Common myeloid progenitor, CD34-positive (primary cell): ENCODE measurements at regions not wholly inside any gene's neighbourhood (a gene's known extent, or its start where the extent isn't known, plus 50 kb on each side); places are given as distances from the start of the nearest gene placed in this dataset.

Experiments
- CTCF ChIA-PET: fragments of 350-600 bp; sonication (Branson Sonifier 250); formaldehyde crosslinking; loops from one replicate; lab custom pipeline; 2021; ENCODE audit warnings: antibody characterized with exemption; lab: Charles Lee
- POLR2A ChIA-PET: fragments of 350-600 bp; sonication (Branson Sonifier 250); formaldehyde crosslinking; loops from one replicate; lab custom pipeline; 2021; ENCODE audit warnings: antibody characterized with exemption; lab: Charles Lee
- DNase-seq, 3 donors: peaks; one replicate each; pipeline versions ENCODE4 v3.0.0 to v3.0.0-alpha.2; 2013
- H3K27ac ChIP-seq, 2 experiments: 1 replicate in 1 of 2; 2 replicates in 1 of 2; pipeline ENCODE4 v1.7.0; 2013; ENCODE audit warnings: inconsistent platforms in 2 of 2, low read length in 2 of 2, mild to moderate bottlenecking in 2 of 2, low read depth in 1 of 2, moderate library complexity in 1 of 2; ENCODE audit not compliant: severe bottlenecking in 2 of 2, insufficient read depth in 1 of 2, poor library complexity in 1 of 2
- H3K27me3 ChIP-seq, 5 experiments: replicated peaks in 2 of 5; 1 replicate in 3 of 5; 2 replicates in 2 of 5; pipeline versions ENCODE4 v1.6.1 to v1.7.0; 2013; ENCODE audit warnings: low read length in 4 of 5, mild to moderate bottlenecking in 2 of 5, moderate library complexity in 2 of 5, inconsistent platforms in 1 of 5; ENCODE audit not compliant: insufficient read depth in 5 of 5, control insufficient read depth in 4 of 5
- H3K36me3 ChIP-seq, 4 experiments: 1 replicate in 2 of 4; 2 replicates in 2 of 4; pipeline versions ENCODE4 v1.6.1 to v1.7.0; 2013; ENCODE audit warnings: low read length in 3 of 4, control low read depth in 1 of 4, mild to moderate bottlenecking in 1 of 4; ENCODE audit not compliant: control insufficient read depth in 4 of 4, insufficient read depth in 4 of 4
- H3K4me1 ChIP-seq, 4 experiments: 1 replicate in 3 of 4; 2 replicates in 1 of 4; pipeline versions ENCODE4 v1.6.1 to v1.7.1; 2013; ENCODE audit warnings: low read length in 3 of 4, mild to moderate bottlenecking in 3 of 4, control low read depth in 1 of 4, inconsistent platforms in 1 of 4, moderate library complexity in 1 of 4; ENCODE audit not compliant: control insufficient read depth in 4 of 4, insufficient read depth in 4 of 4; ENCODE audit errors: control extremely low read depth in 1 of 4
- H3K4me3 ChIP-seq, 7 experiments: 1 replicate in 4 of 7; 2 replicates in 3 of 7; pipeline versions ENCODE4 v1.5.1 to v1.7.0; 2013; ENCODE audit warnings: mild to moderate bottlenecking in 7 of 7, low read length in 6 of 7, moderate library complexity in 6 of 7, inconsistent platforms in 2 of 7, low read depth in 2 of 7, control low read depth in 1 of 7; ENCODE audit not compliant: insufficient read depth in 4 of 7, control insufficient read depth in 1 of 7; ENCODE audit errors: extremely low read depth in 1 of 7
- H3K9me3 ChIP-seq, 5 experiments: 1 replicate in 4 of 5; 2 replicates in 1 of 5; pipeline versions ENCODE4 v1.6.1 to v1.7.1; 2013; ENCODE audit warnings: low read length in 4 of 5, mild to moderate bottlenecking in 2 of 5, inconsistent platforms in 1 of 5, low read depth in 1 of 5, moderate library complexity in 1 of 5; ENCODE audit not compliant: control insufficient read depth in 4 of 5, insufficient read depth in 2 of 5; ENCODE audit errors: control extremely low read depth in 1 of 5
- WGBS: methylation state at CpG from one replicate; pipeline ENCODE4 v1.1.5; 2013; ENCODE audit not compliant: insufficient coverage; 5-methylcytosine and 5-hydroxymethylcytosine counted together

- no peaks in the 10 kb centered on the region for H3K9me3 ChIP-seq
- no peaks in the 10 kb centered on the region for H3K4me1 ChIP-seq
- H3K27me3 ChIP-seq = no peaks in the 10 kb centered on the region
- ChIA-PET CTCF (interaction anchor here (2.0 kb wide), 1 partner anchor 10 kb away, joined by 5 read pairs; no protein-coding TSS in a partner anchor), POLR2A (no interaction called here)
- H3K4me3 ChIP-seq = no peak overlapping the region
- H3K27ac ChIP-seq = no peak overlapping the region
- H3K36me3 ChIP-seq = no peaks in the 10 kb centered on the region
- DNase-seq = no peak
- 87% methylated on average over 7 of the region's 10 CpGs for WGBS
These were observed 113.0 kb upstream of the SLC10A2 start for GRCh38 chr13:103178986-103179943.

- no peak overlapping the region for H3K4me3 ChIP-seq
- H3K27ac ChIP-seq = no peak overlapping the region
- POLR2A ChIA-PET = no interaction called here
- no peak for DNase-seq
- H3K36me3 ChIP-seq = no peaks in the 10 kb centered on the region
- CTCF ChIA-PET = no interaction called here
- 100% methylated on average over 3 of the region's 6 CpGs for WGBS
- H3K4me1 ChIP-seq = no peaks in the 10 kb centered on the region
- no peaks in the 10 kb centered on the region for H3K27me3 ChIP-seq
- H3K9me3 ChIP-seq = no peaks in the 10 kb centered on the region
These were observed 108.7 kb upstream of the SLC10A2 start for GRCh38 chr13:103174966-103175365.

- POLR2A ChIA-PET = no interaction called here
- Histone ChIP-seq H3K36me3 (no peaks in the 10 kb centered on the region), H3K4me1 (no peaks in the 10 kb centered on the region), H3K27ac (no peak overlapping the region), H3K9me3 (peaks cover 0 to 2% (median 0%) of the 10 kb centered on the region in 5 experiments), H3K27me3 (no peaks in the 10 kb centered on the region), H3K4me3 (no peak overlapping the region)
- WGBS = 95% methylated on average over 7 of the region's 16 CpGs
- CTCF ChIA-PET = no interaction called here
- DNase-seq = no peak
These were observed 102.8 kb upstream of the SLC10A2 start for GRCh38 chr13:103168901-103169508.

GRCh38 chr13:103164251-103164650 is 98.0 kb upstream of the SLC10A2 start:
- CTCF ChIA-PET = no interaction called here
- DNase-seq = no peak

GRCh38 chr13:103161476-103161875 is 95.3 kb upstream of the SLC10A2 start:
- POLR2A ChIA-PET = no interaction called here
- DNase-seq = no peak
- CTCF ChIA-PET = no interaction called here
- H3K9me3 ChIP-seq = no peaks in the 10 kb centered on the region
- peaks cover 0 to 2% (median 0%) of the 10 kb centered on the region in 5 experiments for H3K27me3 ChIP-seq
- no peaks in the 10 kb centered on the region for H3K4me1 ChIP-seq
- H3K36me3 ChIP-seq = no peaks in the 10 kb centered on the region
- WGBS = 89% methylated on average over 3 of the region's 3 CpGs
- no peak overlapping the region for H3K27ac ChIP-seq
- no peak overlapping the region for H3K4me3 ChIP-seq

More at GRCh38 chr13:103164251-103164650, 98.0 kb upstream of the SLC10A2 start:
- no peak overlapping the region for H3K4me3 ChIP-seq
- WGBS = no CpG with 5 or more reads among the region's 1 CpG
- POLR2A ChIA-PET = no interaction called here
- H3K27ac ChIP-seq = no peak overlapping the region
- H3K9me3 ChIP-seq = peaks cover 0 to 2% (median 0%) of the 10 kb centered on the region in 5 experiments
- H3K27me3 ChIP-seq = no peaks in the 10 kb centered on the region
- H3K4me1 ChIP-seq = no peaks in the 10 kb centered on the region
- H3K36me3 ChIP-seq = no peaks in the 10 kb centered on the region

- WGBS = 58% methylated on average over 2 of the region's 2 CpGs
- H3K27me3 ChIP-seq = peaks cover 0 to 2% (median 0%) of the 10 kb centered on the region in 5 experiments
- POLR2A ChIA-PET = no interaction called here
- CTCF ChIA-PET = no interaction called here
- H3K4me3 ChIP-seq = no peak overlapping the region
- H3K9me3 ChIP-seq = no peaks in the 10 kb centered on the region
- no peak for DNase-seq
- H3K36me3 ChIP-seq = no peaks in the 10 kb centered on the region
- H3K4me1 ChIP-seq = no peaks in the 10 kb centered on the region
- no peak overlapping the region for H3K27ac ChIP-seq
These were observed 91.4 kb upstream of the SLC10A2 start for GRCh38 chr13:103157434-103158145.
